SK-N-SH (cell line): ENCODE measurements at regions not wholly inside any gene's neighbourhood (a gene's known extent, or its start where the extent isn't known, plus 50 kb on each side); places are given as distances from the start of the nearest gene placed in this dataset.

ENCODE experiments used
- CTCF ChIA-PET: fragments of 300-600, 350-600 bp; formaldehyde crosslinking; extraction: SDS; loops from one replicate; lab custom pipeline; 2021; lab: Yijun Ruan, JAX
- POLR2A ChIA-PET: fragments of 350-600 bp; sonication (Branson Sonifier 250); formaldehyde crosslinking; extraction: SDS; loops from one replicate; lab custom pipeline; 2020; ENCODE audit warnings: antibody characterized with exemption, inconsistent platforms; lab: Yijun Ruan, JAX
- DNase-seq: peaks from one replicate; pipeline ENCODE4 v3.0.0; 2012
- H2AFZ ChIP-seq: fragments of 200-600 bp; sonication (generic); 2 replicates; pipeline ENCODE4 v1.8.1; 2016; ENCODE audit warnings: antibody characterized with exemption, mild to moderate bottlenecking, low read depth
- H3F3A ChIP-seq: fragments of 200-600 bp; sonication (generic); replicated peaks from 2 replicates; pipeline ENCODE3; 2016; ENCODE audit warnings: antibody characterized with exemption, mild to moderate bottlenecking; ENCODE audit not compliant: insufficient read depth
- H3K27ac ChIP-seq, 2 experiments: fragments of 200-500 bp in 1 of 2; fragments of 200-600 bp in 1 of 2; sonication (Bioruptor generic) in 1 of 2; sonication (generic), shearing (Covaris generic) in 1 of 2; 2 replicates each; pipeline versions ENCODE4 v1.5.1 to v1.6.1; 2014 to 2016; ENCODE audit warnings: low read depth in 2 of 2, inconsistent platforms in 1 of 2, low read length in 1 of 2, mild to moderate bottlenecking in 1 of 2, mixed read lengths in 1 of 2
- H3K27me3 ChIP-seq: fragments of 200-600 bp; sonication (generic), shearing (Covaris generic); 2 replicates; pipeline ENCODE4 v1.6.1; 2016; ENCODE audit warnings: mixed run types; ENCODE audit not compliant: insufficient read depth
- H3K36me3 ChIP-seq, 2 experiments: fragments of 200-500 bp in 1 of 2; fragments of 200-600 bp in 1 of 2; sonication (Bioruptor generic) in 1 of 2; sonication (generic) in 1 of 2; replicated peaks in 1 of 2; 2 replicates each; pipeline versions ENCODE3 to v1.5.1; 2014 to 2016; ENCODE audit warnings: low read length in 1 of 2, mild to moderate bottlenecking in 1 of 2; ENCODE audit not compliant: insufficient read depth in 2 of 2, control insufficient read depth in 1 of 2
- H3K4me1 ChIP-seq, 2 experiments: fragments of 200-500 bp in 1 of 2; fragments of 200-600 bp in 1 of 2; sonication (Bioruptor generic) in 1 of 2; sonication (generic), shearing (Covaris generic) in 1 of 2; 2 replicates each; pipeline versions ENCODE4 v1.5.1 to v1.6.1; 2014 to 2016; ENCODE audit warnings: low read depth in 1 of 2, low read length in 1 of 2, mixed run types in 1 of 2; ENCODE audit not compliant: insufficient read depth in 2 of 2, control insufficient read depth in 1 of 2
- H3K4me2 ChIP-seq: fragments of 200-600 bp; sonication (generic), shearing (Covaris generic); 2 replicates; pipeline ENCODE4 v1.6.1; 2017; ENCODE audit warnings: mixed run types
- H3K4me3 ChIP-seq, 2 experiments: fragments of 200-500 bp in 1 of 2; fragments of 200-600 bp in 1 of 2; sonication (Bioruptor generic) in 1 of 2; sonication (generic), shearing (Covaris generic) in 1 of 2; 2 replicates each; pipeline versions ENCODE4 v1.5.1 to v1.8.1; 2014 to 2016; ENCODE audit warnings: low read depth in 2 of 2, inconsistent platforms in 1 of 2, low read length in 1 of 2, mild to moderate bottlenecking in 1 of 2, mixed read lengths in 1 of 2, moderate library complexity in 1 of 2
- H3K79me2 ChIP-seq: fragments of 200-600 bp; sonication (generic); 2 replicates; pipeline ENCODE4 v1.8.1; 2017; ENCODE audit warnings: mild to moderate bottlenecking; ENCODE audit not compliant: insufficient read depth
- H3K9ac ChIP-seq: fragments of 200-600 bp; sonication (generic); 2 replicates; pipeline ENCODE4 v1.6.1; 2017; ENCODE audit warnings: mixed run types
- H3K9me2 ChIP-seq: fragments of 200-600 bp; sonication (generic); 2 replicates; pipeline ENCODE4 v1.6.1; 2017; ENCODE audit warnings: mixed run types
- H3K9me3 ChIP-seq: fragments of 200-600 bp; sonication (generic); 2 replicates; pipeline ENCODE4 v1.6.1; 2017; ENCODE audit warnings: mixed run types, mild to moderate bottlenecking, moderate library complexity
- H4K20me1 ChIP-seq: fragments of 200-600 bp; sonication (generic); 2 replicates; pipeline ENCODE4 v1.6.1; 2017; ENCODE audit warnings: mild to moderate bottlenecking, mixed run types; ENCODE audit not compliant: insufficient read depth
- CHD2 ChIP-seq: fragments of 150-350 bp; IDR thresholded peaks from 2 replicates; pipeline ENCODE4 v1.6.1; 2018; ENCODE audit warnings: low read length; ENCODE audit not compliant: partially characterized antibody
- EP300 ChIP-seq, 2 experiments: IDR thresholded peaks; 2 replicates each; pipeline versions ENCODE4 v1.4.0 to v1.6.1; 2012; ENCODE audit warnings: borderline replicate concordance in 1 of 2, low read depth in 1 of 2, low read length in 1 of 2
- FOSL2 ChIP-seq: IDR thresholded peaks from 2 replicates; pipeline ENCODE4 v1.4.0; 2012; ENCODE audit warnings: low read depth, mild to moderate bottlenecking, moderate library complexity, borderline replicate concordance
- FOXJ3 ChIP-seq: sonication (generic); formaldehyde crosslinking; IDR thresholded peaks from 2 replicates; pipeline ENCODE4 v1.5.1; 2020; ENCODE audit warnings: mild to moderate bottlenecking, missing genetic modification reagents
- FOXM1 ChIP-seq: IDR thresholded peaks from 2 replicates; pipeline ENCODE4 v1.4.0; 2012; ENCODE audit warnings: low read depth, mild to moderate bottlenecking
- GABPA ChIP-seq: IDR thresholded peaks from 2 replicates; pipeline ENCODE4 v1.4.0; 2012; ENCODE audit warnings: low read depth, mild to moderate bottlenecking
- MXI1 ChIP-seq: IDR thresholded peaks from 2 replicates; pipeline ENCODE4 v1.6.1; 2012; ENCODE audit warnings: mild to moderate bottlenecking, low read depth, low read length, improper control_type of control experiment
- NFIC ChIP-seq: IDR thresholded peaks from 2 replicates; pipeline ENCODE4 v1.4.0; 2012; ENCODE audit warnings: borderline replicate concordance
- NRF1 ChIP-seq: IDR thresholded peaks from 2 replicates; pipeline ENCODE4 v1.6.1; 2012; ENCODE audit warnings: low read depth, mild to moderate bottlenecking, low read length
- POLR2AphosphoS5 ChIP-seq: IDR thresholded peaks from 2 replicates; pipeline ENCODE4 v1.6.1; 2012; ENCODE audit warnings: low read depth, low read length
- TAF1 ChIP-seq: IDR thresholded peaks from 2 replicates; pipeline ENCODE4 v1.6.1; 2012; ENCODE audit warnings: low read depth, mild to moderate bottlenecking, low read length, moderate library complexity, borderline replicate concordance
- TCF12 ChIP-seq: IDR thresholded peaks from 2 replicates; pipeline ENCODE4 v1.4.0; 2012
- USF1 ChIP-seq: IDR thresholded peaks from 2 replicates; pipeline ENCODE4 v1.4.0; 2012; ENCODE audit warnings: low read depth, borderline replicate concordance
- YY1 ChIP-seq: IDR thresholded peaks from 2 replicates; pipeline ENCODE4 v1.4.0; 2012; ENCODE audit warnings: low read depth, mild to moderate bottlenecking
- WGBS: methylation state at CpG from one replicate; pipeline ENCODE4 v1.1.6; 2017; ENCODE audit warnings: low lambda C conversion rate; 5-methylcytosine and 5-hydroxymethylcytosine counted together
- TF ChIP-seq, protein P1 (sequence below): IDR thresholded peaks from 2 replicates; pipeline ENCODE4 v1.6.1; 2012; ENCODE audit warnings: mild to moderate bottlenecking, low read depth, low read length, moderate library complexity
- TF ChIP-seq, protein P2 (sequence below): IDR thresholded peaks from 2 replicates; pipeline ENCODE4 v1.4.0; 2012; ENCODE audit warnings: low read depth, borderline replicate concordance
- TF ChIP-seq, protein P3 (sequence below): fragments of 150-350 bp; IDR thresholded peaks from 2 replicates; pipeline ENCODE4 v1.6.1; 2016; ENCODE audit warnings: mild to moderate bottlenecking, low read depth, low read length
- TF ChIP-seq, protein P4 (sequence below): IDR thresholded peaks from 2 replicates; pipeline ENCODE4 v1.4.0; 2012; ENCODE audit warnings: low read depth

DNA sequence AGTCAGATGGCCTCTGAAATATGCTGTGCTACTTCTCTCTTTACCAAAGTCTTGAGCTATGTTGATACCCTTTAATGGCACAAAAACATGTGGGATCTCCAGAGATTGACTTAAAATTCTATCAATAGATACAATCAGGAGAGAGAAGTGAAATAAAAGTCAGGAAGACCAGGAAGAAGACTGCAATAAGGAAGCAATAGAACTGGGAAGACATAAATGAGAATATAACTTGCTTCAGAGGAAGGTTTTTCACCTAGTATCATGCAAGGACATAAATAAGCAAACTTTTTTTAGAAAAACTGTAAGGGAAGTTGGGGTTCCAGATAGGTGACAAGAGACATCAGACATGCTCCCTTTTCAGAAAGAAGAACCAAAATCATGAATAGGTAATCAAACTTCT, 227.3 kb downstream of the XPNPEP1 start:
- no peak overlapping the region for H3K27ac ChIP-seq
- no peaks in the 10 kb centered on the region for H3K36me3 ChIP-seq
- H3K4me3 ChIP-seq = no peak overlapping the region
- H3K9me3 ChIP-seq = no peaks in the 10 kb centered on the region
- H3K9ac ChIP-seq = no peak overlapping the region
- TF ChIP-seq, protein P1, sequence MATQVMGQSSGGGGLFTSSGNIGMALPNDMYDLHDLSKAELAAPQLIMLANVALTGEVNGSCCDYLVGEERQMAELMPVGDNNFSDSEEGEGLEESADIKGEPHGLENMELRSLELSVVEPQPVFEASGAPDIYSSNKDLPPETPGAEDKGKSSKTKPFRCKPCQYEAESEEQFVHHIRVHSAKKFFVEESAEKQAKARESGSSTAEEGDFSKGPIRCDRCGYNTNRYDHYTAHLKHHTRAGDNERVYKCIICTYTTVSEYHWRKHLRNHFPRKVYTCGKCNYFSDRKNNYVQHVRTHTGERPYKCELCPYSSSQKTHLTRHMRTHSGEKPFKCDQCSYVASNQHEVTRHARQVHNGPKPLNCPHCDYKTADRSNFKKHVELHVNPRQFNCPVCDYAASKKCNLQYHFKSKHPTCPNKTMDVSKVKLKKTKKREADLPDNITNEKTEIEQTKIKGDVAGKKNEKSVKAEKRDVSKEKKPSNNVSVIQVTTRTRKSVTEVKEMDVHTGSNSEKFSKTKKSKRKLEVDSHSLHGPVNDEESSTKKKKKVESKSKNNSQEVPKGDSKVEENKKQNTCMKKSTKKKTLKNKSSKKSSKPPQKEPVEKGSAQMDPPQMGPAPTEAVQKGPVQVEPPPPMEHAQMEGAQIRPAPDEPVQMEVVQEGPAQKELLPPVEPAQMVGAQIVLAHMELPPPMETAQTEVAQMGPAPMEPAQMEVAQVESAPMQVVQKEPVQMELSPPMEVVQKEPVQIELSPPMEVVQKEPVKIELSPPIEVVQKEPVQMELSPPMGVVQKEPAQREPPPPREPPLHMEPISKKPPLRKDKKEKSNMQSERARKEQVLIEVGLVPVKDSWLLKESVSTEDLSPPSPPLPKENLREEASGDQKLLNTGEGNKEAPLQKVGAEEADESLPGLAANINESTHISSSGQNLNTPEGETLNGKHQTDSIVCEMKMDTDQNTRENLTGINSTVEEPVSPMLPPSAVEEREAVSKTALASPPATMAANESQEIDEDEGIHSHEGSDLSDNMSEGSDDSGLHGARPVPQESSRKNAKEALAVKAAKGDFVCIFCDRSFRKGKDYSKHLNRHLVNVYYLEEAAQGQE = no peak
- TF ChIP-seq NRF1 (no peak), FOXJ3 (no peak), MXI1 (no peak), USF1 (no peak), CHD2 (no peak), EP300 (IDR thresholded peaks at IDR 0.05; ENCODE audit: borderline replicate concordance in 1 of 2, low read depth in 1 of 2, low read length in 1 of 2) (no peak), YY1 (no peak), FOSL2 (no peak)
- TF ChIP-seq, protein P2, sequence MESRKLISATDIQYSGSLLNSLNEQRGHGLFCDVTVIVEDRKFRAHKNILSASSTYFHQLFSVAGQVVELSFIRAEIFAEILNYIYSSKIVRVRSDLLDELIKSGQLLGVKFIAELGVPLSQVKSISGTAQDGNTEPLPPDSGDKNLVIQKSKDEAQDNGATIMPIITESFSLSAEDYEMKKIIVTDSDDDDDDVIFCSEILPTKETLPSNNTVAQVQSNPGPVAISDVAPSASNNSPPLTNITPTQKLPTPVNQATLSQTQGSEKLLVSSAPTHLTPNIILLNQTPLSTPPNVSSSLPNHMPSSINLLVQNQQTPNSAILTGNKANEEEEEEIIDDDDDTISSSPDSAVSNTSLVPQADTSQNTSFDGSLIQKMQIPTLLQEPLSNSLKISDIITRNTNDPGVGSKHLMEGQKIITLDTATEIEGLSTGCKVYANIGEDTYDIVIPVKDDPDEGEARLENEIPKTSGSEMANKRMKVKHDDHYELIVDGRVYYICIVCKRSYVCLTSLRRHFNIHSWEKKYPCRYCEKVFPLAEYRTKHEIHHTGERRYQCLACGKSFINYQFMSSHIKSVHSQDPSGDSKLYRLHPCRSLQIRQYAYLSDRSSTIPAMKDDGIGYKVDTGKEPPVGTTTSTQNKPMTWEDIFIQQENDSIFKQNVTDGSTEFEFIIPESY = no peak
- H3K9me2 ChIP-seq = no peaks in the 10 kb centered on the region
- no peaks in the 10 kb centered on the region for H3K27me3 ChIP-seq
- ChIA-PET CTCF (no interaction called here), POLR2A (no interaction called here)
- no peaks in the 10 kb centered on the region for H3K4me1 ChIP-seq
- no peak overlapping the region for H3K4me2 ChIP-seq
- no peaks in the 10 kb centered on the region for H3K79me2 ChIP-seq
- DNase-seq = no peak
- no peak overlapping the region for H2AFZ ChIP-seq
- H4K20me1 ChIP-seq = no peaks in the 10 kb centered on the region
- no peaks in the 10 kb centered on the region for H3F3A ChIP-seq

DNA sequence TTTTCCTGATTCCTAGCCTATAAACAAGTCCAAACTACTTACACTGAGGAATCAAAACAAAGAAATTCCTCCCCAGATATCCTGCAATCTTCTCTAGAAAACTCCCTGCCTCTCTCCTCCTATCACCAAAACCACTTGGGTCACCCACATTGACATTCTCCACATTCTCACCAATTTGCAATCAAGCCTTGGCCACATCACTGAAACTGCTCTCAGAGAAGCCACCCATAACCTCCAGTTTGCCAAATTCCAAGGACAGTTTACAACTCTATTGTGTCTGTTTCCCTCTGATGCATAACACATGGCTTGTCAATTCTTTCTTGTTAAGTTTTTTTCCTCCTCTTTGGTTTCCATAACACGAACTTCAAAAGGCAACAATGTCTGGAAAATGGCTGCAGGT, 233.5 kb downstream of the XPNPEP1 start:
- no peaks in the 10 kb centered on the region for H3K36me3 ChIP-seq
- no peak overlapping the region for H3K27ac ChIP-seq
- no peaks in the 10 kb centered on the region for H3K4me1 ChIP-seq
- H3K9ac ChIP-seq = no peak overlapping the region
- DNase-seq = no peak
- H3K9me2 ChIP-seq = no peaks in the 10 kb centered on the region
- no peak overlapping the region for H3K4me2 ChIP-seq
- H3F3A ChIP-seq = no peaks in the 10 kb centered on the region
- H3K4me3 ChIP-seq = no peak overlapping the region
- POLR2A ChIA-PET = no interaction called here
- no peaks in the 10 kb centered on the region for H3K27me3 ChIP-seq
- CTCF ChIA-PET = interaction anchor here (1.2 kb wide), 1 partner anchor 13 kb away, joined by 3 read pairs; no protein-coding TSS in a partner anchor
- H3K9me3 ChIP-seq = no peaks in the 10 kb centered on the region
- H4K20me1 ChIP-seq = no peaks in the 10 kb centered on the region
- no peaks in the 10 kb centered on the region for H3K79me2 ChIP-seq
- H2AFZ ChIP-seq = no peak overlapping the region
- WGBS = 0% methylated on average over 1 of the region's 1 CpG
- TF ChIP-seq POLR2AphosphoS5 = no peak
- no peak for TF ChIP-seq NFIC
- TF ChIP-seq TAF1 = no peak
- TF ChIP-seq, protein P3, sequence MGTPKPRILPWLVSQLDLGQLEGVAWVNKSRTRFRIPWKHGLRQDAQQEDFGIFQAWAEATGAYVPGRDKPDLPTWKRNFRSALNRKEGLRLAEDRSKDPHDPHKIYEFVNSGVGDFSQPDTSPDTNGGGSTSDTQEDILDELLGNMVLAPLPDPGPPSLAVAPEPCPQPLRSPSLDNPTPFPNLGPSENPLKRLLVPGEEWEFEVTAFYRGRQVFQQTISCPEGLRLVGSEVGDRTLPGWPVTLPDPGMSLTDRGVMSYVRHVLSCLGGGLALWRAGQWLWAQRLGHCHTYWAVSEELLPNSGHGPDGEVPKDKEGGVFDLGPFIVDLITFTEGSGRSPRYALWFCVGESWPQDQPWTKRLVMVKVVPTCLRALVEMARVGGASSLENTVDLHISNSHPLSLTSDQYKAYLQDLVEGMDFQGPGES = no peak
- TF ChIP-seq FOXM1 = no peak
- TF ChIP-seq, protein P2 = no peak
- TF ChIP-seq, protein P4, sequence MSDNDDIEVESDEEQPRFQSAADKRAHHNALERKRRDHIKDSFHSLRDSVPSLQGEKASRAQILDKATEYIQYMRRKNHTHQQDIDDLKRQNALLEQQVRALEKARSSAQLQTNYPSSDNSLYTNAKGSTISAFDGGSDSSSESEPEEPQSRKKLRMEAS = no peak
- no peak for TF ChIP-seq FOSL2
- TF ChIP-seq GABPA = no peak
- TF ChIP-seq TCF12 = no peak
